Right kidney (tissue), 1 donor: ENCODE measurements at regions not wholly inside any gene's neighbourhood (a gene's known extent, or its start where the extent isn't known, plus 50 kb on each side); places are given as distances from the start of the nearest gene placed in this dataset.

Source experiments
- DNase-seq: peaks from one replicate; pipeline ENCODE4 v3.0.0-alpha.2; 2016

- no peak for DNase-seq
Observed at GRCh38 chr9:12874395-12874794, 99.6 kb downstream of the LURAP1L start.

- no peak for DNase-seq
Observed at GRCh38 chr9:12875191-12875590, 100.4 kb downstream of the LURAP1L start.

GRCh38 chr9:12876872-12877271 lies 102.1 kb downstream of the LURAP1L start:
- no peak for DNase-seq

- no peak for DNase-seq
Observed at GRCh38 chr9:12878351-12878978, 103.6 kb downstream of the LURAP1L start.

GRCh38 chr9:12879961-12880360 lies 105.1 kb downstream of the LURAP1L start:
- DNase-seq, result no peak

GRCh38 chr9:12880406-12881015 lies 105.7 kb downstream of the LURAP1L start:
- DNase-seq, result no peak

GRCh38 chr9:12882430-12882829 lies 107.6 kb downstream of the LURAP1L start:
- no peak for DNase-seq

GRCh38 chr9:12884736-12885395 lies 110.0 kb downstream of the LURAP1L start:
- DNase-seq, result no peak

GRCh38 chr9:12889402-12890106 lies 114.7 kb downstream of the LURAP1L start:
- no peak for DNase-seq

- no peak for DNase-seq
Observed at GRCh38 chr9:12891588-12891987, 116.8 kb downstream of the LURAP1L start.

- DNase-seq, result no peak
Observed at GRCh38 chr9:12903316-12903715, 128.5 kb downstream of the LURAP1L start.

- no peak for DNase-seq
Observed at GRCh38 chr9:12904261-12905000, 129.6 kb downstream of the LURAP1L start.

GRCh38 chr9:12906646-12907045 lies 131.8 kb downstream of the LURAP1L start:
- no peak for DNase-seq

GRCh38 chr9:12908895-12909294 lies 134.1 kb downstream of the LURAP1L start:
- DNase-seq, result no peak

- no peak for DNase-seq
Observed at GRCh38 chr9:12915366-12915954, 140.6 kb downstream of the LURAP1L start.

- DNase-seq, result no peak
Observed at GRCh38 chr9:12916042-12916441, 141.2 kb downstream of the LURAP1L start.

GRCh38 chr9:12920437-12920836 lies 145.6 kb downstream of the LURAP1L start:
- DNase-seq, result no peak

GRCh38 chr9:12921621-12922020 lies 146.8 kb downstream of the LURAP1L start:
- no peak for DNase-seq

- DNase-seq, result no peak
Observed at GRCh38 chr9:12922224-12922866, 147.5 kb downstream of the LURAP1L start.

GRCh38 chr9:12923468-12924009 lies 148.7 kb downstream of the LURAP1L start:
- no peak for DNase-seq

GRCh38 chr9:12930906-12931305 lies 156.1 kb downstream of the LURAP1L start:
- no peak for DNase-seq
